Sigmoid colon (tissue), 3 donors: ENCODE measurements at regions not wholly inside any gene's neighbourhood (a gene's known extent, or its start where the extent isn't known, plus 50 kb on each side); places are given as distances from the start of the nearest gene placed in this dataset.

Experiments used
- POLR2A ChIP-seq, 2 donors: fragments of 450-650 bp; IDR thresholded peaks; one replicate each; pipeline ENCODE4 v1.6.1; 2016; ENCODE audit warnings: antibody characterized with exemption in 2 of 2, mild to moderate bottlenecking in 2 of 2, moderate library complexity in 2 of 2
- TF ChIP-seq, protein P1 (sequence below), 4 experiments: fragments of 450-650 bp in 3 of 4; fragments of 200-600 bp in 1 of 4; IDR thresholded peaks; one replicate each; pipeline ENCODE4 v1.5.1; 2016 to 2019; ENCODE audit warnings: antibody characterized with exemption in 4 of 4, mild to moderate bottlenecking in 3 of 4, moderate library complexity in 2 of 4

DNA sequence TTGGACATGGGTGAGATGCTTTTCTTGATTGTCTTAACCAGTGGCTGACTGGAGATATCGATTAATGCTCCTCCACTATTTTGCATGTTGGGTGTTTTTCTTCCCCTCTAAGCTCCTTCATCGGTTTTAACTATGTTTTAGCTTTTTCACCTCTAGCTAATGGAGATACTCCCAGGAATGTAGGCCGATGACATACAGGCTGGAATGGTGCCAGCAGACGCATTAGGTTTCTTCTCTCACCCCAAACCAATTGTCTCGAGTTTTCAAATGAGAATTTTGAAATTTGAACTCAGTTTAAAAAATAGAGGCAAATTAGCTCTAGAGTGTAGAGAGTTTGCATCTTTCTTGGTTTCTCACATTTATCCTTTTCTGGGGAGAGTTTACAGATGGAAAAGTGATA, 247.6 kb downstream of the RPRM start:
- TF ChIP-seq, protein P1, sequence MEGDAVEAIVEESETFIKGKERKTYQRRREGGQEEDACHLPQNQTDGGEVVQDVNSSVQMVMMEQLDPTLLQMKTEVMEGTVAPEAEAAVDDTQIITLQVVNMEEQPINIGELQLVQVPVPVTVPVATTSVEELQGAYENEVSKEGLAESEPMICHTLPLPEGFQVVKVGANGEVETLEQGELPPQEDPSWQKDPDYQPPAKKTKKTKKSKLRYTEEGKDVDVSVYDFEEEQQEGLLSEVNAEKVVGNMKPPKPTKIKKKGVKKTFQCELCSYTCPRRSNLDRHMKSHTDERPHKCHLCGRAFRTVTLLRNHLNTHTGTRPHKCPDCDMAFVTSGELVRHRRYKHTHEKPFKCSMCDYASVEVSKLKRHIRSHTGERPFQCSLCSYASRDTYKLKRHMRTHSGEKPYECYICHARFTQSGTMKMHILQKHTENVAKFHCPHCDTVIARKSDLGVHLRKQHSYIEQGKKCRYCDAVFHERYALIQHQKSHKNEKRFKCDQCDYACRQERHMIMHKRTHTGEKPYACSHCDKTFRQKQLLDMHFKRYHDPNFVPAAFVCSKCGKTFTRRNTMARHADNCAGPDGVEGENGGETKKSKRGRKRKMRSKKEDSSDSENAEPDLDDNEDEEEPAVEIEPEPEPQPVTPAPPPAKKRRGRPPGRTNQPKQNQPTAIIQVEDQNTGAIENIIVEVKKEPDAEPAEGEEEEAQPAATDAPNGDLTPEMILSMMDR (IDR thresholded peaks at IDR 0.05), result no peak
- TF ChIP-seq POLR2A (IDR thresholded peaks at IDR 0.05), result no peak
